ENCODE measurements at regions not wholly inside any gene's neighbourhood (a gene's known extent, or its start where the extent isn't known, plus 50 kb on each side); places are given as distances from the start of the nearest gene placed in this dataset.
"Not testable (repeated sequence)": the region's sequence is repeated elsewhere in the genome, so short reads cannot be mapped to it uniquely, and the experiment has no call there.

DNA sequence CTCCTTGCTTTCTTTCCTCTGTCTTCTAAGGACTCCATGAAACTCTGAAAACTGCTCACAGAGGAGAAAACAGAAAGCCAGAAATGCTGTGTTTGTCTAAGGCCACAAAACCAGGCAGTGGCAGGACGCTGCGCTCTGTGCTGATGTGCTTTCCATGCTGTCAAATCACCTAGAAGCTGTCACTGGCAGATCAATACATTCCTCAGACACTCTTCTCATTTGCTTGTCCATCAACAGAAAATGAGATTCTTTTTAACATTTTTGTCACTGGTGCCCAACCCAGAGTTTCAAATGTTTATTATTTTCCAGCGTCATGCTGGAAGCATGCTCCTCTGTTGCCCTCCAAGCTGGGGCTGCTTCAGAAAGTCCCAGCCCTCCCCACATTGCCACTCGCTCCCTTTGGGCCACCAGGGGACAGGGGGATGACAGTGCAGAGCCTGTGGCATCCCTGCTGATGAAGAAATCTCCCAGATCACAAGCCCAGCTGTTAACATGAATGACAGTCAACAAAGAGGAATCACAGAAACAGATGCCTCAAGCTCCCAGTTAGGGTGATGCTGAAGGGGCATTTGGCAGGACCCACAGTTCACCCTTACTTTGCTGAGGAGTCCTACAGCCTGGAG lies 117.5 kb upstream of the MEIS1 start:
- no peak for DNase-seq (ENCODE audit: low spot score)

- DNase-seq (ENCODE audit: low spot score): no peak
Measured at GRCh38 chr2:66306483-66306882, 128.4 kb upstream of the MEIS1 start.

DNA sequence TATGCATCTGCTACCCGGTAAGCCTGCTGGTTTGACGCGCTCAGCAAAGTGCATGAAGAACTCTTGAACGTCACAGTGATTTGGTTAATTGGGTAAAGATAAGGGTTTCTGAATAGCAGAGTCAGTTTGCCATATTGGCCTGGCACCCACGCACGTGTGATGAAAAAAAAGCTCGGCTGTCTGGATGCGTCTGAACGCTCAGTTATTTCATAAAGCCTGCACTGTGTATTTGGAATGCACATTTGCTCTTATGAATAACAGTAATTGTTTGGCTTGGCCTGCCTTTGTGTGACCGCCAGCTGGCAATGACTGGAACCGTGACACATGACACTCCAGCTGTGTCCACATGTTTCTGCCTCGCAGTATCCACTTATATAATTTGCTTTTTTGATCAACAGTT lies 129.2 kb upstream of the MEIS1 start:
- DNase-seq (ENCODE audit: low spot score): no peak

GRCh38 chr2:66303471-66303870 lies 131.5 kb upstream of the MEIS1 start:
- DNase-seq (ENCODE audit: low spot score): no peak

- DNase-seq (ENCODE audit: low spot score): no peak
Measured at GRCh38 chr2:66301767-66302140, 133.2 kb upstream of the MEIS1 start.

DNA sequence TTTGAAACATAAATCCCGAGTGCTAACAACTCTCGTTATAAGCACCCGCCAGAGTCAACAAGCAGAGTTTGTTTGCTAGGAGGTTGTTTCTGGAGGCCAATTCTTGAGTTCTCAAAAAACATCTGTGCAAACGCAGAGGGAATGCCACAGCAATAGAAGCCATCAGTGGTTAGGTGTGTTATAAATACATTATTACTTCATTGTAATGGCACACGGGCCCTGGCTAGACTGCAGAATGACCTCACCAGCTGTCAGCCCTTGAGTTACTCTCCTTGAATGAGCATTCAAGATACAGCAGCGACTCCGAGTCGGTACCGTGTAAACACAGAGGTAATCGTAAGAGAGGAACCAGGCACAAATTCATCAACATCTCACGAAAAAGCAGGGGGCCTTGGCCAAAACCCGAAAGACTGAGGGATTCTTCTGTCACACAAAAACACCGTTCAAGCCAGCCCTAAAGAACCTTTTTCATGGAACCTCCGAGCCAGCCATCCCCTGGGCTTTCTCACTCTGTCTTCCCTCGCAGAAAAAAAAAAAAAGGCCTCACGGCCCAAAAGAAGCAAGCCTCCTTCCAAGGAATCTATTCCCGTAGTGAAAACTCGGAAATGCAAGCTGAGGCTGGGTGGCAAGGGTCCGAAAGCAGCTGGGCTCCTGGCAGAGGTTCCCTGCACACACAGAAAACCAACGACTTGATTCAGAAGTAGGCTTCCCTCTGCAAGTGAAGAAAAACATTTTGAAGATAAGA lies 133.7 kb upstream of the MEIS1 start:
- no peak for DNase-seq (ENCODE audit: low spot score)

GRCh38 chr2:66283787-66284186 lies 151.1 kb upstream of the MEIS1 start:
- DNase-seq (ENCODE audit: low spot score): no peak

- no peak for DNase-seq (ENCODE audit: low spot score)
Measured at GRCh38 chr2:66281980-66282379, 152.9 kb upstream of the MEIS1 start.

DNA sequence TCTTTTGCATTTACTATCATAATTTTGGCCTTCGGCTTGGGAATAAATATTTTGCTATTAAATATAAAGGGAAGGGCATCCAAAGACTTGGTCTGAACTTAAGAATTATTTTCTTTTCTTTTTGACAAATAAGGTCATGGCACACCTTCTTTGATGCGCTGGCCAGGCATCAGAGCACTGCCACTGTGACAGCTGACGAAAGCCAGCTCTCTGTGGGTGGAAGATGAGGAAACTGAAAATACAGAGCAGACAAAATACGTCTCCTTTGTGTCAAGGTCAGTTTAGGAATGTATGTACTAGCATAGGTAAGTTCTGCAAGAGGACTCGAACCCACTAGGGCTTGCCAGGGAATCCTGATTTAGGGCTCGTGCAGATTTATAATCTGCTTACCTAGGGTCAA lies 155.9 kb upstream of the MEIS1 start:
- DNase-seq (ENCODE audit: low spot score): no peak

GRCh38 chr2:66275984-66276383 lies 158.9 kb upstream of the MEIS1 start:
- no peak for DNase-seq (ENCODE audit: low spot score)

- no peak for DNase-seq (ENCODE audit: low spot score)
Measured at GRCh38 chr2:66273933-66274490, 160.9 kb upstream of the MEIS1 start.

- no peak for DNase-seq (ENCODE audit: low spot score)
Measured at GRCh38 chr2:66272751-66273150, 162.2 kb upstream of the MEIS1 start.

DNA sequence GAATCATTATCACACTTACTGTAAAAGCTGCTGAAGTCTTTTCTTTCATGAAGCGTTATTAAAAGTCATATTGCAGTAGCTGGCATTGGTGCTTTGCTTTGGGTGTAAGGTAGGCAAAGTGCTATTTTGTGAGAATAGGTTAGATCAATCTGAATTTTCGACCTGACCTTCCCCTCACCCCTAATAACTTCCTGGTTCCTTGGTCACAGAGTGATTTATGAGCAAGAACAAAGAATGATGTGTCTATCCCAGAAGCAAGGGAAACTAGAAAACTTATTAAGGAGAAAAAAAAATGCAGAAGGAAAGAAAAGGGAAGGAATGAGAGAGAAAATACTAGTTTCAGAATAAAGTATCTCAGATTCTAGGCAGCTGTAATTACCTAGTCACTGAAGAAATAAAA lies 163.1 kb upstream of the MEIS1 start:
- DNase-seq (ENCODE audit: low spot score): no peak

GRCh38 chr2:66270247-66270646 lies 164.7 kb upstream of the MEIS1 start:
- DNase-seq (ENCODE audit: low spot score): no peak

- DNase-seq (ENCODE audit: low spot score): no peak
Measured at GRCh38 chr2:66269166-66269565, 165.8 kb upstream of the MEIS1 start.

DNA sequence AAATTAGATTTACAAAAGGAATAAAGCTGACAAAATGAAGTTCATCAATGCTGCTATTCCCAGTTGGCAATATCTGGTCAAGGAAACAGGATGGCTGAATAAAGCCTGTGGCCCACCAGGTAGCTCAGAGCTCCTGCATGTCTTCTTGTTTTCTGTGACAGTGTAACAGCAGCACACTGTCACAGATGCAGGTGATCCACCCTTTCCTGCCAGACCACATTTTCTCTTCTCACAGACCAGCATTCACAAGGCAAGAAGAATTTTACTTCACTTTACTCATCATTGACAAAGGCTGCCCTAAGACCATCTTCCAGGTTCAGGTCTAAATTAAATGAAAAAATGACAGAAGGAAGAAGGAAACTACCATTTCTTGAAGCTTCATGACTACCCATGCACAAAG lies 166.2 kb upstream of the MEIS1 start:
- DNase-seq (ENCODE audit: low spot score): no peak

GRCh38 chr2:66264354-66264753 lies 170.6 kb upstream of the MEIS1 start:
- no peak for DNase-seq (ENCODE audit: low spot score)

- DNase-seq (ENCODE audit: low spot score): no peak
Measured at GRCh38 chr2:66255867-66256266, 179.1 kb upstream of the MEIS1 start.

- DNase-seq (ENCODE audit: low spot score): no peak
Measured at GRCh38 chr2:66255136-66255535, 179.8 kb upstream of the MEIS1 start.

- DNase-seq (ENCODE audit: low spot score): no peak
Measured at GRCh38 chr2:66253066-66253465, 181.9 kb upstream of the MEIS1 start.

DNA sequence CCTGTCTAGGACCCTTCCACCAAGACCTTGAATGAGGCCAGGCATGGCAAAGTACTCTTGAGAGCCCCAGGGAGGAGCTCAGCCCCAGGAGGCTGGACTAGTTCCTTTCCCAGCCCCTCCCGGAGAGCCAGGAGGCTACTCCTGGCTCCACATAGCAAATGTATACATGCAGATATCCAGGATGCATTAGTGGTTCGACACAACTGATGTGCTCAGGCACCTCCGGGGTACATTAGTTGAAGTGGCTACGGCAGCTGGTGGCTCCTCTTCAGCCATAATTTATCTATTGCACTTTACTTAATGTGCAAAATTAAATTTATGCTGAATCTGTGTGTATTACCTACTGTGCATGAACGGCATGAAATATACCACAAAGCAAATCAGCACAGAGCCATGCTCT lies 182.8 kb upstream of the MEIS1 start:
- DNase-seq (ENCODE audit: low spot score): no peak

DNA sequence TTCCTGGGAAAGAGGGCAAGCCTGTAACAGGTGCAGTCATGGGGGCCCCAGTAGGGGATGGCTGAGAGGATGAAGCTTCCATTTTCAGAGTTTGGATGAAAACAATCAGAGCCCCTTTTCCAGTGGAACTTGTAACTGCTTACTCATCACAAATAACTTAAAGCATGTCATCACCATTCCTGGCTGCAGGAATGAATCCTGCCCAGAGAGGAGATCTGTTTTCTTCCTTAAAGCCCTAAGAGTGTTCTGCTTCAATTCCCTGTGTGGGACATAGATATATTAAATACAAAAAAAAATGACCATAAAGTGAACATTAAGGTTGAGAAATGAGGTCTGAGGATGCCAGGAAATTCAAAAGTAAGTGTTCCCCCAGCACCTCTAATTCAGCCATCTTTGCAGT lies 183.4 kb upstream of the MEIS1 start:
- DNase-seq (ENCODE audit: low spot score): no peak

GRCh38 chr2:66249089-66249488 lies 185.8 kb upstream of the MEIS1 start:
- not testable (repeated sequence) for DNase-seq (ENCODE audit: low spot score)

- DNase-seq (ENCODE audit: low spot score): not testable (repeated sequence)
Measured at GRCh38 chr2:66243809-66244208, 191.1 kb upstream of the MEIS1 start.
